Transverse colon (tissue), 4 donors: ENCODE measurements at regions not wholly inside any gene's neighbourhood (a gene's known extent, or its start where the extent isn't known, plus 50 kb on each side); places are given as distances from the start of the nearest gene placed in this dataset.

Experiments
- CTCF ChIP-seq, 5 experiments: fragments of 200-600 bp in 3 of 5; fragments of 450-650 bp in 2 of 5; sonication (generic) in 3 of 5; IDR thresholded peaks; 1 replicate in 2 of 5; 2 replicates in 3 of 5; pipeline ENCODE4 v1.5.1; 2016 to 2017; ENCODE audit warnings: antibody characterized with exemption in 5 of 5, inconsistent platforms in 3 of 5, mild to moderate bottlenecking in 2 of 5, moderate library complexity in 1 of 5
- EP300 ChIP-seq: sonication (generic); formaldehyde crosslinking; IDR thresholded peaks from one replicate; pipeline ENCODE4 v1.6.1; 2017; ENCODE audit warnings: antibody characterized with exemption, low read depth
- POLR2A ChIP-seq: fragments of 450-650 bp; IDR thresholded peaks from one replicate; pipeline ENCODE4 v1.6.1; 2016; ENCODE audit warnings: antibody characterized with exemption, mild to moderate bottlenecking, moderate library complexity
- POLR2AphosphoS5 ChIP-seq, 3 donors: sonication (generic); formaldehyde crosslinking; IDR thresholded peaks; one replicate each; pipeline ENCODE4 v1.6.1; 2016; ENCODE audit warnings: antibody characterized with exemption in 3 of 3

DNA sequence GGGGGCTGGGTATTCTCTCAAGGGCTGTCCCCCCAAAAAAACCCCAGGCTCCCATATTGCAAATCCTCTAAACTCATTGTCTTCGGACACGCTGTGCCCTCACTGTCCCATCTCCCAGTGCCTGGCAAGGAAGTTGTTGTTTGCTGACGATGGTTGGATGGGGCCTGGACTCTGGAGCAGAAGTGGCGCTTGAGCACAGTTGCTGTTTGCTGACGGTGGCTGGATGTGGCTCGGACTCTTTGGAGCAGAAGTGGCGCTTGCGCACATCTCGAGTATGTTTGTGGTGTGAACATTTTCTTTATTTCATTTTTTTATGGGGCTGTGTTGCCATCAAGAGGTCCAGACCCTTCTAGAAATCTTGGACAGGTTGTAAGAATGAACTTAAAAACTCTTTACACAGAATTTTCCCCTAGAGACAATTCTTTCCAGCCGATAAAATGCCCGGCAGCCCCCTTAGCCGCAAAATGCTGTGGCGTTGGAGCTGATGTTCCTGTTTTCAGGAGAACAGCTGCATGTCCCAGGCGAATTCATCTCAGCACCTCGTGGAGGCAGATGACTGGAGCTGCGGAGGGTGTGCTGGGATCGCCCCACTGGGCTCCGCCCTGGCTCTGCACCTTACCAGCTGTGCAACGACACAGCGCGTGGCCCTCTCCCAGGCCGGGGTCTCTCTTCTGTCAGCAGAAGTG, 1167.4 kb downstream of the BRD1 start:
- TF ChIP-seq CTCF (IDR thresholded peaks at IDR 0.05) (no peak), POLR2A (no peak), POLR2AphosphoS5 (IDR thresholded peaks at IDR 0.05) (no peak), EP300 (no peak)
